ENCODE measurements at regions not wholly inside any gene's neighbourhood (a gene's known extent, or its start where the extent isn't known, plus 50 kb on each side); places are given as distances from the start of the nearest gene placed in this dataset.

GRCh38 chr7:125061-125475, 67.3 kb upstream of the FAM20C start:
- peaks cover 3% of the 10 kb centered on the region for H3K27me3 Mint-ChIP-seq (ENCODE audit: unreplicated experiment)
- DNase-seq (ENCODE audit: low spot score): no peak
- no peak overlapping the region for H3K27ac Mint-ChIP-seq (ENCODE audit: unreplicated experiment)
- TF ChIP-seq, protein P1, sequence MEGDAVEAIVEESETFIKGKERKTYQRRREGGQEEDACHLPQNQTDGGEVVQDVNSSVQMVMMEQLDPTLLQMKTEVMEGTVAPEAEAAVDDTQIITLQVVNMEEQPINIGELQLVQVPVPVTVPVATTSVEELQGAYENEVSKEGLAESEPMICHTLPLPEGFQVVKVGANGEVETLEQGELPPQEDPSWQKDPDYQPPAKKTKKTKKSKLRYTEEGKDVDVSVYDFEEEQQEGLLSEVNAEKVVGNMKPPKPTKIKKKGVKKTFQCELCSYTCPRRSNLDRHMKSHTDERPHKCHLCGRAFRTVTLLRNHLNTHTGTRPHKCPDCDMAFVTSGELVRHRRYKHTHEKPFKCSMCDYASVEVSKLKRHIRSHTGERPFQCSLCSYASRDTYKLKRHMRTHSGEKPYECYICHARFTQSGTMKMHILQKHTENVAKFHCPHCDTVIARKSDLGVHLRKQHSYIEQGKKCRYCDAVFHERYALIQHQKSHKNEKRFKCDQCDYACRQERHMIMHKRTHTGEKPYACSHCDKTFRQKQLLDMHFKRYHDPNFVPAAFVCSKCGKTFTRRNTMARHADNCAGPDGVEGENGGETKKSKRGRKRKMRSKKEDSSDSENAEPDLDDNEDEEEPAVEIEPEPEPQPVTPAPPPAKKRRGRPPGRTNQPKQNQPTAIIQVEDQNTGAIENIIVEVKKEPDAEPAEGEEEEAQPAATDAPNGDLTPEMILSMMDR (IDR thresholded peaks at IDR 0.05; ENCODE audit: unreplicated experiment): no peak
- H3K4me3 Mint-ChIP-seq (ENCODE audit: unreplicated experiment): no peak overlapping the region
- no peaks in the 10 kb centered on the region for H3K9me3 Mint-ChIP-seq (ENCODE audit: unreplicated experiment)
- no peaks in the 10 kb centered on the region for H3K36me3 Mint-ChIP-seq (ENCODE audit: low read depth, unreplicated experiment)
- H3K4me1 Mint-ChIP-seq (ENCODE audit: unreplicated experiment): peaks cover 14% of the 10 kb centered on the region

GRCh38 chr7:125661-126060, 66.7 kb upstream of the FAM20C start:
- no peak for DNase-seq (ENCODE audit: low spot score)
- Mint-ChIP-seq H3K4me1 (ENCODE audit: unreplicated experiment) (peaks cover 14% of the 10 kb centered on the region), H3K4me3 (ENCODE audit: unreplicated experiment) (no peak overlapping the region), H3K27me3 (ENCODE audit: unreplicated experiment) (peaks cover 7% of the 10 kb centered on the region), H3K9me3 (ENCODE audit: unreplicated experiment) (no peaks in the 10 kb centered on the region), H3K36me3 (ENCODE audit: low read depth, unreplicated experiment) (no peaks in the 10 kb centered on the region), H3K27ac (ENCODE audit: unreplicated experiment) (no peak overlapping the region)
- TF ChIP-seq, protein P1 (IDR thresholded peaks at IDR 0.05; ENCODE audit: unreplicated experiment): no peak

DNA sequence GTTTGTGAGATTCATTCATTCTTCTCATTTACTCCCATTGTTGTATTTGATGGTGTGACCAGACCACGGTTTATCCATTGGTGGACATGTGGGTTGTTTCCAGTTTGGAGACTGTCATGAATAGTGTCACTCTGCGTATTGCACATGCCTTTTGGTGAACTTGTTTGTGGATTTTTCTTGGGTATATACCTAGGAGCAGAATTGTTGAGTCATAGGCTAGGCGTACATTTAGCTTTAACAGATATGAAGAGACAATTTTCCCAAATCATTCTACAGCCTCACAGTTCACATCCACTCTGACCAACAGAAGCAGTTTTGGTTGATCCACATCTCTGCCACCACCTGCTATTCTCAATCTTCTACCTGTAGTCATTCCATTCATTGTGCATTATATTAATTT, 66.0 kb upstream of the FAM20C start:
- H3K4me1 Mint-ChIP-seq (ENCODE audit: unreplicated experiment): peaks cover 8% of the 10 kb centered on the region
- H3K4me3 Mint-ChIP-seq (ENCODE audit: unreplicated experiment): no peak overlapping the region
- peaks cover 4% of the 10 kb centered on the region for H3K27me3 Mint-ChIP-seq (ENCODE audit: unreplicated experiment)
- no peak for DNase-seq (ENCODE audit: low spot score)
- TF ChIP-seq, protein P1 (IDR thresholded peaks at IDR 0.05; ENCODE audit: unreplicated experiment): no peak
- H3K36me3 Mint-ChIP-seq (ENCODE audit: low read depth, unreplicated experiment): no peaks in the 10 kb centered on the region
- H3K9me3 Mint-ChIP-seq (ENCODE audit: unreplicated experiment): no peaks in the 10 kb centered on the region
- no peak overlapping the region for H3K27ac Mint-ChIP-seq (ENCODE audit: unreplicated experiment)

- no peak for DNase-seq (ENCODE audit: low spot score)
- H3K4me3 Mint-ChIP-seq (ENCODE audit: unreplicated experiment): no peak overlapping the region
- H3K9me3 Mint-ChIP-seq (ENCODE audit: unreplicated experiment): no peaks in the 10 kb centered on the region
- TF ChIP-seq, protein P1 (IDR thresholded peaks at IDR 0.05; ENCODE audit: unreplicated experiment): no peak
- no peaks in the 10 kb centered on the region for H3K36me3 Mint-ChIP-seq (ENCODE audit: low read depth, unreplicated experiment)
- H3K4me1 Mint-ChIP-seq (ENCODE audit: unreplicated experiment): peaks cover 1% of the 10 kb centered on the region
- no peak overlapping the region for H3K27ac Mint-ChIP-seq (ENCODE audit: unreplicated experiment)
- H3K27me3 Mint-ChIP-seq (ENCODE audit: unreplicated experiment): peaks cover 4% of the 10 kb centered on the region
Observed at GRCh38 chr7:127064-127598, 65.2 kb upstream of the FAM20C start.

GRCh38 chr7:128171-129080, 63.9 kb upstream of the FAM20C start:
- Mint-ChIP-seq H3K4me3 (ENCODE audit: unreplicated experiment) (no peak overlapping the region), H3K27me3 (ENCODE audit: unreplicated experiment) (peaks cover 4% of the 10 kb centered on the region), H3K36me3 (ENCODE audit: low read depth, unreplicated experiment) (no peaks in the 10 kb centered on the region), H3K27ac (ENCODE audit: unreplicated experiment) (no peak overlapping the region), H3K9me3 (ENCODE audit: unreplicated experiment) (no peaks in the 10 kb centered on the region), H3K4me1 (ENCODE audit: unreplicated experiment) (no peaks in the 10 kb centered on the region)
- TF ChIP-seq, protein P1 (IDR thresholded peaks at IDR 0.05; ENCODE audit: unreplicated experiment): no peak
- no peak for DNase-seq (ENCODE audit: low spot score)

Measured in endothelial cell (in vitro differentiated cells).